ENCODE measurements at regions not wholly inside any gene's neighbourhood (a gene's known extent, or its start where the extent isn't known, plus 50 kb on each side); places are given as distances from the start of the nearest gene placed in this dataset.
"Not testable (repeated sequence)": the region's sequence is repeated elsewhere in the genome, so short reads cannot be mapped to it uniquely, and the experiment has no call there.

DNA sequence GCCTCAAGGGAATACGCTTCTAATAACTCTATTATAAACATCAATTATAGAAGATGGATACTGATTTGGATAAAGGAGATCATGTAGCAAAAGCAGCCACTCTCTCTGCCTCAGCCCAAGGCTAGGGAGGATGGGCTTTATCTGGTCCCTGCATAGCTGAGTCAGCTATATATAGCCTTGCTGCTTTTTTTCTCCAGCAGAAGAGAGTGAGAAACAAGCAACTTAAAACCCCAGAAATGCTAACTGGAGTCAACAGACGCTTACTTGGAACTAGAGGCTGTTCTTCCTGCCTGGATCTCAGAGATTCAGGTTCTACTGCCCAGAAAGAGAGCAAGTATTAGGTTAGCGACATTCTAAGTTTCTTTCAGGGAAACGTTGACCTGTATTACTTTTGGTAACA, 426.7 kb upstream of the KLHL29 start:
- no peak for DNase-seq
- H3K4me3 ChIP-seq = no peak overlapping the region
- no peak for ATAC-seq

DNA sequence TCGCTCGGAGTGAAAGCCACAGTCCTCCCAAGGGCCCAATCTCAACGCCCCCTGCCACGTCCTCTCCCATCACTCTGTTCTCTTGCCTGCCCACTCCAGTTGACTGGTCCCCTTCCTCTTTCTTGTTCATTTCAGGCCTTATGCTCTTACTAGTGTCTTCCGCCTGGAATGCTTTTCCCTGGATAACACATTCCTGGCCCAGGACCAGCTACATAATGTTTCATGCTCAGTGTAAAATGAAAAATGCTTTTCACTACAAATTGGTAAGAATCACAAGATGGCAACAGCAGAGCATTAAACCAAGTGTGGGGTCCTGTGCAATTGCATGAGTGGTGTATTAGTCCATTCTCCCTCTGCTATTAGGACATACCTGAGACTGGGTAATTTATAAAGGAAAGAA, 417.2 kb upstream of the KLHL29 start:
- intact Hi-C loops (cut with DNase I) = no loop called here
- Histone ChIP-seq H3K4me1 (no peaks in the 10 kb centered on the region), H3K36me3 (no peaks in the 10 kb centered on the region), H3K27ac (no peak overlapping the region), H3K4me3 (no peak overlapping the region), H3K9me3 (no peaks in the 10 kb centered on the region), H3K27me3 (no peaks in the 10 kb centered on the region)
- DNase-seq = no peak
- no peak for FAIRE-seq
- no peak for TF ChIP-seq CTCF (IDR thresholded peaks at IDR 0.05)
- WGBS, 2 donors = 72 to 74% methylated on average over 5 of the region's 5 CpGs
- no peak for ATAC-seq

More for the DNA sequence above, 426.7 kb upstream of the KLHL29 start:
- H3K36me3 ChIP-seq = no peaks in the 10 kb centered on the region
- intact Hi-C loops (cut with DNase I) = no loop called here
- no peaks in the 10 kb centered on the region for H3K27me3 ChIP-seq
- no peak for TF ChIP-seq CTCF (IDR thresholded peaks at IDR 0.05)
- no peaks in the 10 kb centered on the region for H3K9me3 ChIP-seq
- WGBS, 2 donors = 75 to 80% methylated on average over 4 of the region's 4 CpGs
- no peaks in the 10 kb centered on the region for H3K4me1 ChIP-seq
- no peak overlapping the region for H3K27ac ChIP-seq
- no peak for FAIRE-seq

GRCh38 chr2:22970284-22970975, 414.5 kb upstream of the KLHL29 start:
- H3K4me1 ChIP-seq = no peaks in the 10 kb centered on the region
- WGBS, 2 donors = 39 to 40% methylated on average over 8 of the region's 8 CpGs
- ATAC-seq (no peak), FAIRE-seq (no peak), DNase-seq (no peak)
- no peaks in the 10 kb centered on the region for H3K27me3 ChIP-seq
- H3K9me3 ChIP-seq = no peaks in the 10 kb centered on the region
- intact Hi-C loops (cut with DNase I) = no loop called here
- no peak overlapping the region for H3K27ac ChIP-seq
- no peaks in the 10 kb centered on the region for H3K36me3 ChIP-seq
- no peak for TF ChIP-seq CTCF (IDR thresholded peaks at IDR 0.05)
- H3K4me3 ChIP-seq = no peak overlapping the region

GRCh38 chr2:22970991-22971390, 414.0 kb upstream of the KLHL29 start:
- 45 to 67% methylated on average over 2 of the region's 2 CpGs for WGBS, 2 donors
- no peak for TF ChIP-seq CTCF (IDR thresholded peaks at IDR 0.05)

DNA sequence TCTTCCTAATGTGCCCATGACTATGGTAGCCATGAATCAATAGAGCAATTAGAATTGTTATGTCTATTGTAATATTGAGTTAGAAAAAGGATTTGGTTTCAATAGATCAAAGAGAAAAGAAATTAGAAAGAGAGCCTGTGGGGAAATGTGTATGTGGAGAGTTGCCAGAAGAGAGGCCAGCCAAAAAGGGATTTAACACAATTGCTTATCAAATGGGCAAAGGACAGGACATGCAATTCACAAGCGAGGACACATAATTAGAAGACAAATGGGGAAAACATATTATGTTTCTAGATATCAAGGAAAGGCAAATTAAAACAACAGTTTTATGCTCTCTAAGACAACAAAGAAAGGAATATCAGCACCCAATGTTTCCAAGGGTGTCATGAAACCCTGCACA, 403.2 kb upstream of the KLHL29 start:
- 53 to 60% methylated on average over 1 of the region's 1 CpG for WGBS, 2 donors
- no peak overlapping the region for H3K4me3 ChIP-seq
- H3K9me3 ChIP-seq = no peaks in the 10 kb centered on the region
- no peaks in the 10 kb centered on the region for H3K36me3 ChIP-seq
- no peak for TF ChIP-seq CTCF (IDR thresholded peaks at IDR 0.05)
- H3K4me1 ChIP-seq = no peaks in the 10 kb centered on the region
- ATAC-seq = no peak
- no peak for FAIRE-seq
- no peak for DNase-seq
- no peaks in the 10 kb centered on the region for H3K27me3 ChIP-seq
- intact Hi-C loops (cut with DNase I) = no loop called here
- H3K27ac ChIP-seq = no peak overlapping the region

More at GRCh38 chr2:22970991-22971390, 414.0 kb upstream of the KLHL29 start:
- no peak overlapping the region for H3K27ac ChIP-seq
- H3K4me3 ChIP-seq = no peak overlapping the region
- no peaks in the 10 kb centered on the region for H3K9me3 ChIP-seq
- intact Hi-C loops (cut with DNase I) = no loop called here
- ATAC-seq (no peak), DNase-seq (no peak), FAIRE-seq (no peak)
- H3K36me3 ChIP-seq = no peaks in the 10 kb centered on the region
- H3K27me3 ChIP-seq = no peaks in the 10 kb centered on the region
- no peaks in the 10 kb centered on the region for H3K4me1 ChIP-seq

- DNase-seq; H3K4me3 ChIP-seq; H3K27ac ChIP-seq; H3K36me3 ChIP-seq; H3K4me1 ChIP-seq; FAIRE-seq; intact Hi-C loops (cut with DNase I); H3K27me3 ChIP-seq; H3K9me3 ChIP-seq; ATAC-seq: not testable (repeated sequence)
- WGBS, 2 donors = 85 to 92% methylated on average over 19 to 21 of the region's 25 CpGs
Observed at GRCh38 chr2:22984152-22984551, 400.8 kb upstream of the KLHL29 start.

Data from pancreas (tissue), 10 donors.